ENCODE measurements at regions not wholly inside any gene's neighbourhood (a gene's known extent, or its start where the extent isn't known, plus 50 kb on each side); places are given as distances from the start of the nearest gene placed in this dataset.

DNA sequence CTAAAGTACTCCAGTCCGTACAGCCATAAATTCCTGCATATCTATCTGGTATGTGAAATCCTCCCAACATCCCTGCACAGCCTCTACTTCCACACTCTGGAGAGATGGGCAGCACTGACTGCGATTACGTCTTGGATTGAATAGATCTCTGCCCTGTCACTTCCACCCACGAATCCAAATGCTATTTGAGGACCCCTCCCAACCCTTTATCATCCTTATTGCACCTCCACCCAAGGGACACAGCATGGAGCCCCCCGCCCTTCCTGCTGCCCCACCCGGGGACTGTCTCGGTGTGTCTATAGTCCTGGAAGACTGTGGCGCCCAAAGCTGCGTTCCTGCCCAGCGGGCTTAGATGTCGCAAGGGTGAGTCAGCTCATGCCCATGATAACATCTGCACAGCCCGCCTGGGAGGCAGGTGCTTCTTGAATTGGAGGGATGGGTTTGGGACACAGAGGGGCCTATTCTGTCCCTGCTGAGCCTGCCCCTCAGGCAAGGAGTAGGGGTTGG is 105.7 kb upstream of the HAND1 start:
- no peak for TF ChIP-seq EP300 (IDR thresholded peaks at IDR 0.05; ENCODE audit: borderline replicate concordance)
- TF ChIP-seq ZBTB7A (IDR thresholded peaks at IDR 0.05; ENCODE audit: low read depth): no peak
